ENCODE measurements at regions not wholly inside any gene's neighbourhood (a gene's known extent, or its start where the extent isn't known, plus 50 kb on each side); places are given as distances from the start of the nearest gene placed in this dataset.

GRCh38 chr1:191579019-191579418 lies 579.2 kb upstream of the RGS18 start:
- TF ChIP-seq KAT2B (IDR thresholded peaks at IDR 0.05; ENCODE audit: borderline replicate concordance, low read depth, low read length) (no peak), KLF9 (CRISPR knock-in tag; IDR thresholded peaks at IDR 0.05; ENCODE audit: low read depth) (no peak), ZZZ3 (CRISPR knock-in tag; IDR thresholded peaks at IDR 0.05; ENCODE audit: borderline replicate concordance) (no peak), ZKSCAN8 (CRISPR knock-in tag; IDR thresholded peaks at IDR 0.05; ENCODE audit: borderline replicate concordance) (no peak), MAFK (conservative IDR thresholded peaks at IDR 0.05 in 1 of 2, IDR thresholded peaks at IDR 0.05 in 1 of 2; ENCODE audit: low read length in 2 of 2) (no peak), ZNF383 (CRISPR knock-in tag; IDR thresholded peaks at IDR 0.05; ENCODE audit: borderline replicate concordance) (no peak), ZNF768 (CRISPR knock-in tag; IDR thresholded peaks at IDR 0.05) (no peak), ZSCAN22 (CRISPR knock-in tag; IDR thresholded peaks at IDR 0.05) (no peak), ZXDC (CRISPR knock-in tag; IDR thresholded peaks at IDR 0.05) (no peak), ZBTB33 (CRISPR knock-in tag; IDR thresholded peaks at IDR 0.05) (no peak), PRDM4 (CRISPR knock-in tag; IDR thresholded peaks at IDR 0.05; ENCODE audit: borderline replicate concordance) (no peak)

Measured in HepG2 (cell line).